Trophoblast cell (in vitro differentiated cells and primary cell): ENCODE measurements at regions not wholly inside any gene's neighbourhood (a gene's known extent, or its start where the extent isn't known, plus 50 kb on each side); places are given as distances from the start of the nearest gene placed in this dataset.

ENCODE experiments used
- DNase-seq, 2 donors: peaks; one replicate each; pipeline ENCODE4 v3.0.0-alpha.2; 2016
- H2AFZ ChIP-seq: 2 replicates; pipeline ENCODE4 v1.6.1; 2013; ENCODE audit warnings: low read length, moderate library complexity, mild to moderate bottlenecking; ENCODE audit not compliant: insufficient read depth, poor library complexity
- H2AK5ac ChIP-seq: 2 replicates; pipeline ENCODE4 v1.6.1; 2013; ENCODE audit warnings: mild to moderate bottlenecking, low read length
- H2BK120ac ChIP-seq: 2 replicates; pipeline ENCODE4 v1.6.1; 2013; ENCODE audit warnings: low read length, mild to moderate bottlenecking, moderate library complexity; ENCODE audit not compliant: insufficient read depth, poor library complexity
- H2BK12ac ChIP-seq: 2 replicates; pipeline ENCODE4 v1.6.1; 2013; ENCODE audit warnings: mild to moderate bottlenecking, low read length, moderate library complexity
- H2BK5ac ChIP-seq: 2 replicates; pipeline ENCODE4 v1.6.1; 2013; ENCODE audit warnings: low read length, low read depth, moderate library complexity, mild to moderate bottlenecking; ENCODE audit not compliant: poor library complexity
- H3K14ac ChIP-seq: 2 replicates; pipeline ENCODE4 v1.6.1; 2013; ENCODE audit warnings: mild to moderate bottlenecking, low read length
- H3K18ac ChIP-seq: 2 replicates; pipeline ENCODE4 v1.6.1; 2013; ENCODE audit warnings: mild to moderate bottlenecking, low read length
- H3K23ac ChIP-seq: 2 replicates; pipeline ENCODE4 v1.6.1; 2013; ENCODE audit warnings: low read length
- H3K27ac ChIP-seq: 2 replicates; pipeline ENCODE4 v1.5.1; 2013; ENCODE audit warnings: low read depth, mild to moderate bottlenecking, inconsistent platforms, low read length, moderate library complexity
- H3K27me3 ChIP-seq: 2 replicates; pipeline ENCODE4 v1.6.1; 2013; ENCODE audit warnings: inconsistent platforms, mild to moderate bottlenecking, low read length, moderate library complexity; ENCODE audit not compliant: insufficient read depth
- H3K36me3 ChIP-seq, 2 experiments: 1 replicate in 1 of 2; 2 replicates in 1 of 2; pipeline ENCODE4 v1.6.1; 2013; ENCODE audit warnings: low read length in 2 of 2, mild to moderate bottlenecking in 2 of 2, moderate library complexity in 1 of 2; ENCODE audit not compliant: insufficient read depth in 2 of 2, control insufficient read depth in 1 of 2
- H3K4ac ChIP-seq: 2 replicates; pipeline ENCODE4 v1.6.1; 2013; ENCODE audit warnings: low read depth, mild to moderate bottlenecking, low read length, moderate library complexity
- H3K4me1 ChIP-seq, 2 experiments: 1 replicate in 1 of 2; 2 replicates in 1 of 2; pipeline ENCODE4 v1.6.1; 2013; ENCODE audit warnings: low read length in 2 of 2, mild to moderate bottlenecking in 2 of 2, moderate library complexity in 1 of 2; ENCODE audit not compliant: insufficient read depth in 2 of 2, control insufficient read depth in 1 of 2
- H3K4me2 ChIP-seq: 2 replicates; pipeline ENCODE4 v1.6.1; 2013; ENCODE audit warnings: inconsistent platforms, mild to moderate bottlenecking, low read length, moderate library complexity
- H3K4me3 ChIP-seq: 2 replicates; pipeline ENCODE4 v1.5.1; 2013; ENCODE audit warnings: mild to moderate bottlenecking, low read depth, low read length, inconsistent platforms
- H3K79me1 ChIP-seq: one replicate; pipeline ENCODE4 v1.6.1; 2013; ENCODE audit warnings: low read length
- H3K79me2 ChIP-seq: 2 replicates; pipeline ENCODE4 v1.6.1; 2013; ENCODE audit warnings: low read length, mild to moderate bottlenecking; ENCODE audit not compliant: control insufficient read depth, insufficient read depth, poor library complexity
- H3K9ac ChIP-seq: 2 replicates; pipeline ENCODE4 v1.6.1; 2013; ENCODE audit warnings: mild to moderate bottlenecking, low read length
- H3K9me3 ChIP-seq: 2 replicates; pipeline ENCODE4 v1.6.1; 2013; ENCODE audit warnings: low read depth, mild to moderate bottlenecking, control low read depth, inconsistent platforms, low read length; ENCODE audit not compliant: insufficient read depth
- H4K12ac ChIP-seq: 2 replicates; pipeline ENCODE4 v1.6.1; 2013; ENCODE audit warnings: low read depth, mild to moderate bottlenecking, low read length, moderate library complexity
- H4K8ac ChIP-seq: 2 replicates; pipeline ENCODE4 v1.6.1; 2013; ENCODE audit warnings: low read depth, mild to moderate bottlenecking, low read length, moderate library complexity
- H4K91ac ChIP-seq: one replicate; pipeline ENCODE4 v1.6.1; 2013; ENCODE audit warnings: low read depth, mild to moderate bottlenecking, low read length, moderate library complexity
- WGBS: extraction: QIAGEN DNeasy Blood & Tissue Kit; methylation state at CpG from one replicate; pipeline ENCODE4 v1.1.7; 2013; ENCODE audit warnings: missing lambda C conversion rate; ENCODE audit not compliant: insufficient read length, insufficient coverage; ENCODE audit errors: extremely low coverage; 5-methylcytosine and 5-hydroxymethylcytosine counted together

DNA sequence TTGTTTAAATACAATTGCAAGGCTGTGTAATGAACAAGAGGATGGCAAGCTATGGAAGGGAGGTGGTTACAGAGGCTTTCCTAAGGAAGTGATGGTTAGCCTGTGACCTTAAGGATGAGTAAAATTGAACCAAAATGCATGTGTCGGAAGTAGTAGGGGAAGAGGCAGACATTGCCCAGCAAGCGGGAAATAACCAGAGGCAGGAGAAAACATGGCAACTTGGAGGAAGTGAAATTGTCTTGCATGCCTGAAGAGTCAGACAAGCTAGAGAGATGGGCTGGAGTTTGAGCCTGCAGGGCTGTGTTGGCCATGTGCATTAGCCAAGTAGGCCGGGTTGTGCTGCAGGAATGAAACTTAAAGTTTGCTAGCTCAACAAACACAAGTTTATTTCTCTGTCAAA lies 96.2 kb downstream of the BTG1 start:
- Histone ChIP-seq H3K9ac (no peak overlapping the region), H2BK5ac (no peak overlapping the region), H3K27ac (no peak overlapping the region), H2BK120ac (no peak overlapping the region), H3K79me2 (no peaks in the 10 kb centered on the region), H4K8ac (no peak overlapping the region), H3K14ac (no peak overlapping the region), H4K12ac (no peak overlapping the region), H3K27me3 (no peaks in the 10 kb centered on the region), H3K9me3 (peaks cover 2% of the 10 kb centered on the region), H2AK5ac (no peak overlapping the region), H3K36me3 (no peaks in the 10 kb centered on the region), H2BK12ac (no peak overlapping the region), H2AFZ (no peak overlapping the region), H3K18ac (no peak overlapping the region), H3K4me2 (no peak overlapping the region), H3K79me1 (no peaks in the 10 kb centered on the region), H3K4me3 (no peak overlapping the region), H4K91ac (no peak overlapping the region), H3K4ac (no peak overlapping the region), H3K4me1 (no peaks in the 10 kb centered on the region), H3K23ac (no peak overlapping the region)
- no peak for DNase-seq
- WGBS, result no CpG with 5 or more reads among the region's 3 CpGs

DNA sequence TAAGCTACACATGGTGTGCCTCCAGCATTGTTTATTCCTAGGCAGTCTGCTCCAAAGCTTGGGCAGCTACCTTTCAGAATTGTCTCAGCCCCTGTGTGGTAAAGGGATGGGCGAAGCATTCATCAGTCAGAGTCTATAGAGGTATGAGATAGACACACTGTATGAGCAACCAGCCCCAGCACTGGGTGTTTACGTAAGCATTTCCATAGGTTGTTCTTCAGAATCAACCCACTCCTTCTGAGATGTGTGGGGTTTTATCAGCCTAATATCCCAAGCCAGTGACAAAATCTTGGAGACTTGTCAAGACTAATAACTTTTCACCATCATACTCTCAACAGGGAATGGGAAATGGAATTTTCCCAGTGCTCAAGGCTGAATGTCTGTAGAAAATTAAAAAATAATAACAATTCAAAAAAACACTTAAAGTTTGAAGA lies 98.2 kb downstream of the BTG1 start:
- Histone ChIP-seq H2AFZ (no peak overlapping the region), H3K4me1 (no peaks in the 10 kb centered on the region), H3K18ac (no peak overlapping the region), H3K4me3 (no peak overlapping the region), H3K27ac (no peak overlapping the region), H3K9ac (no peak overlapping the region), H3K36me3 (no peaks in the 10 kb centered on the region), H4K12ac (no peak overlapping the region), H3K4ac (no peak overlapping the region), H3K23ac (no peak overlapping the region), H3K79me2 (no peaks in the 10 kb centered on the region), H3K14ac (no peak overlapping the region), H3K27me3 (no peaks in the 10 kb centered on the region), H3K4me2 (no peak overlapping the region), H3K9me3 (peaks cover 2% of the 10 kb centered on the region), H4K91ac (no peak overlapping the region), H2BK120ac (no peak overlapping the region), H2BK12ac (no peak overlapping the region), H2BK5ac (no peak overlapping the region), H4K8ac (no peak overlapping the region), H3K79me1 (no peaks in the 10 kb centered on the region), H2AK5ac (no peak overlapping the region)
- no peak for DNase-seq
- WGBS, result no CpG with 5 or more reads among the region's 2 CpGs

DNA sequence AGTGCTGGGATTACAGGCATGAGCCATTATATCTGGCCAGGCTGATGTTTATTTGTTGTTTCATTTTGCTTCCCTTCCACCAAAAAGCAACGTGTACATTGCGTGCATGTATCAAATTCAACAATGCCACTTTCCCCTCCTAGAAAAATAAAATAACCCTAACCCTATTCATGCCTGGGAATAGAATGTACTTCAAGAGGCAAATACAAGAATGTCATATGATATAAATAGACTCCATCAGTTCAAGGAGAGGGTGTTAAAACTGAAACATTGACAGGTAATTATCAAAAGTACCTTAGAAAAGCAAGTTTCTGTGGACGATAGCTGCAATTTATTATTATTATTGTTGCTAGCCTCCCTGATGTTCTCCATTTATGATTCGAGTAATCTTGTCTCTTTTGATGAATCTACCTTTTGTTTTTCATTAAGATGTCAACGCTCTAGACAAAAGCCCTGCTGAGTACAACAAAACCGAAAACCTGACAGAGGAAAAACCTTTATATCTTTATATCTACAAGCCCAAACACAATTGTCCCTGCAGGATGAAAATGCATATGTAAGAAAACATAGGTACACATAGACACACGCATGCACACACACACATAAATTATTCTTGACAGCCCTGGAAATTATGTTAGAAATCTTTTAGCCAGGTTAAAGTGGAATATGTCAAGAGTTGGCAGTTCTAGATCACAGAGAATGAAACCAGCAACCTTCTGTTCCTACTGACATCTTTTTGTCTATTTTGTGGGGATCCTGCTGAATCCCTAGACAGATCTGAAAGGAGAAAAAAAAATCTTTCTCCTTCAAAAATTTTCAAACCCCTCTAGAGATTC lies 98.9 kb downstream of the BTG1 start:
- Histone ChIP-seq H2BK12ac (no peak overlapping the region), H3K27me3 (no peaks in the 10 kb centered on the region), H3K4me1 (no peaks in the 10 kb centered on the region), H4K12ac (no peak overlapping the region), H3K27ac (no peak overlapping the region), H4K8ac (no peak overlapping the region), H3K23ac (no peak overlapping the region), H3K9me3 (peaks cover 2% of the 10 kb centered on the region), H3K79me1 (no peaks in the 10 kb centered on the region), H2AK5ac (no peak overlapping the region), H2BK5ac (no peak overlapping the region), H3K79me2 (no peaks in the 10 kb centered on the region), H3K4me2 (no peak overlapping the region), H2AFZ (no peak overlapping the region), H4K91ac (no peak overlapping the region), H3K36me3 (no peaks in the 10 kb centered on the region), H3K14ac (no peak overlapping the region), H3K4ac (no peak overlapping the region), H2BK120ac (no peak overlapping the region), H3K9ac (no peak overlapping the region), H3K4me3 (no peak overlapping the region), H3K18ac (no peak overlapping the region)
- DNase-seq, result no peak
- no CpG with 5 or more reads among the region's 7 CpGs for WGBS

DNA sequence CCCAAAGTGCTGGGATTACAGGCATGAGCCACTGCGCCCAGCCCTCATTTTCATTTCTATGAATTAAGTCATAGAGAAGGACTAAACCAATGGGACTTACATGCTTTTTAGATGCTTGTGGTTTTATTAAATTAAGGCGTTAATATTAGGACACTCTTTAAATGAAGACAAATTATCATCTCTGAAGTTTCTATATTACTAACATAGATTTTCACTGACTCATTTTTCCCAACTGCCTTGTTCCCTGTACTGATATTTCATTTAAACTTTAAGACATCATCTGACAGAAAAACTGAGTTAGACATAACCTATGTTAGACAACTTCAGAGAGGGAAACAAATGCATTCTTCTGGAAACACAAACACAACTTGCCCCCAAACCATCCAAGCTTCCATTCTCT lies 99.8 kb downstream of the BTG1 start:
- no peak overlapping the region for H2AFZ ChIP-seq

More for the DNA sequence above, 99.8 kb downstream of the BTG1 start:
- no CpG with 5 or more reads among the region's 2 CpGs for WGBS
- Histone ChIP-seq H4K8ac (no peak overlapping the region), H2BK12ac (no peak overlapping the region), H3K23ac (no peak overlapping the region), H3K9ac (no peak overlapping the region), H3K4me1 (no peaks in the 10 kb centered on the region), H3K79me1 (no peaks in the 10 kb centered on the region), H3K27ac (no peak overlapping the region), H2BK5ac (no peak overlapping the region), H3K14ac (no peak overlapping the region), H2BK120ac (no peak overlapping the region), H3K4me2 (no peak overlapping the region), H3K36me3 (no peaks in the 10 kb centered on the region), H4K91ac (no peak overlapping the region), H4K12ac (no peak overlapping the region), H3K4me3 (no peak overlapping the region), H3K27me3 (no peaks in the 10 kb centered on the region), H3K4ac (no peak overlapping the region), H2AK5ac (no peak overlapping the region), H3K9me3 (peaks cover 1% of the 10 kb centered on the region), H3K79me2 (no peaks in the 10 kb centered on the region), H3K18ac (no peak overlapping the region)
- no peak for DNase-seq
